AG09319 (cell line): ENCODE measurements at regions not wholly inside any gene's neighbourhood (a gene's known extent, or its start where the extent isn't known, plus 50 kb on each side); places are given as distances from the start of the nearest gene placed in this dataset.
"Not testable (repeated sequence)": the region's sequence is repeated elsewhere in the genome, so short reads cannot be mapped to it uniquely, and the experiment has no call there.

Experiments
- DNase-seq: peaks from one replicate; pipeline ENCODE4 v3.0.0-alpha.2; 2010; ENCODE audit warnings: low read depth; ENCODE audit errors: extremely low read depth
- CTCF ChIP-seq: IDR thresholded peaks from 2 replicates; pipeline ENCODE4 v1.5.1; 2011; ENCODE audit warnings: low read depth, mild to moderate bottlenecking, inconsistent platforms, low read length, moderate library complexity

GRCh38 chr12:116327992-116328391 is 50.5 kb upstream of the MED13L start:
- DNase-seq: not testable (repeated sequence)

GRCh38 chr12:116331876-116332275 is 54.4 kb upstream of the MED13L start:
- TF ChIP-seq CTCF: no peak
- no peak for DNase-seq

GRCh38 chr12:116332705-116333380 is 55.4 kb upstream of the MED13L start:
- no peak for DNase-seq
- TF ChIP-seq CTCF: no peak

- TF ChIP-seq CTCF: no peak
- DNase-seq: no peak
These were observed 55.9 kb upstream of the MED13L start for GRCh38 chr12:116333402-116333801.

- peak; percentile 71 for DNase-seq
- TF ChIP-seq CTCF: no peak
These were observed 59.1 kb upstream of the MED13L start for GRCh38 chr12:116336542-116337065.

- DNase-seq: no peak
- no peak for TF ChIP-seq CTCF
These were observed 59.8 kb upstream of the MED13L start for GRCh38 chr12:116337312-116337711.

GRCh38 chr12:116338064-116338846 is 60.8 kb upstream of the MED13L start:
- TF ChIP-seq CTCF: no peak
- DNase-seq: no peak

GRCh38 chr12:116339062-116339461 is 61.6 kb upstream of the MED13L start:
- no peak for TF ChIP-seq CTCF
- DNase-seq: no peak
